ENCODE measurements at regions not wholly inside any gene's neighbourhood (a gene's known extent, or its start where the extent isn't known, plus 50 kb on each side); places are given as distances from the start of the nearest gene placed in this dataset.
"Not testable (repeated sequence)": the region's sequence is repeated elsewhere in the genome, so short reads cannot be mapped to it uniquely, and the experiment has no call there.

- no peak for DNase-seq (ENCODE audit: low spot score)
- intact Hi-C loops (cut with DNase I): no loop called here
These were observed 119.1 kb downstream of the TENT5A start for GRCh38 chr6:81633391-81633790.

GRCh38 chr6:81630719-81631118 is 121.8 kb downstream of the TENT5A start:
- DNase-seq (ENCODE audit: low spot score): no peak
- intact Hi-C loops (cut with DNase I): no loop called here

- intact Hi-C loops (cut with DNase I): no loop called here
- DNase-seq (ENCODE audit: low spot score): no peak
These were observed 127.3 kb downstream of the TENT5A start for GRCh38 chr6:81625216-81625615.

- no peak for DNase-seq (ENCODE audit: low spot score)
- intact Hi-C loops (cut with DNase I): no loop called here
These were observed 128.0 kb downstream of the TENT5A start for GRCh38 chr6:81624453-81624852.

- intact Hi-C loops (cut with DNase I): no loop called here
These were observed 129.2 kb downstream of the TENT5A start for GRCh38 chr6:81623106-81623759.

GRCh38 chr6:81621816-81622395 is 130.6 kb downstream of the TENT5A start:
- no peak for DNase-seq (ENCODE audit: low spot score)
- intact Hi-C loops (cut with DNase I): no loop called here

More at GRCh38 chr6:81623106-81623759, 129.2 kb downstream of the TENT5A start:
- no peak for DNase-seq (ENCODE audit: low spot score)

GRCh38 chr6:81614292-81614691 is 138.2 kb downstream of the TENT5A start:
- DNase-seq (ENCODE audit: low spot score): no peak
- intact Hi-C loops (cut with DNase I): no loop called here

- intact Hi-C loops (cut with DNase I): no loop called here
- DNase-seq (ENCODE audit: low spot score): no peak
These were observed 138.9 kb downstream of the TENT5A start for GRCh38 chr6:81613606-81614005.

- intact Hi-C loops (cut with DNase I): no loop called here
- no peak for DNase-seq (ENCODE audit: low spot score)
These were observed 140.3 kb downstream of the TENT5A start for GRCh38 chr6:81612136-81612535.

- intact Hi-C loops (cut with DNase I): no loop called here
- no peak for DNase-seq (ENCODE audit: low spot score)
These were observed 142.7 kb downstream of the TENT5A start for GRCh38 chr6:81609736-81610135.

GRCh38 chr6:81608776-81609175 is 143.7 kb downstream of the TENT5A start:
- intact Hi-C loops (cut with DNase I): no loop called here
- DNase-seq (ENCODE audit: low spot score): no peak

GRCh38 chr6:81606965-81607381 is 145.5 kb downstream of the TENT5A start:
- intact Hi-C loops (cut with DNase I): no loop called here
- DNase-seq (ENCODE audit: low spot score): no peak

- DNase-seq (ENCODE audit: low spot score): no peak
- intact Hi-C loops (cut with DNase I): no loop called here
These were observed 147.0 kb downstream of the TENT5A start for GRCh38 chr6:81605526-81605925.

GRCh38 chr6:81601918-81602317 is 150.6 kb downstream of the TENT5A start:
- intact Hi-C loops (cut with DNase I): no loop called here
- no peak for DNase-seq (ENCODE audit: low spot score)

GRCh38 chr6:81600488-81600887 is 152.0 kb downstream of the TENT5A start:
- intact Hi-C loops (cut with DNase I); DNase-seq (ENCODE audit: low spot score): not testable (repeated sequence)

GRCh38 chr6:81594501-81594900 is 158.0 kb downstream of the TENT5A start:
- intact Hi-C loops (cut with DNase I): no loop called here
- DNase-seq (ENCODE audit: low spot score): no peak

GRCh38 chr6:81590314-81590691 is 162.2 kb downstream of the TENT5A start:
- intact Hi-C loops (cut with DNase I): no loop called here
- no peak for DNase-seq (ENCODE audit: low spot score)

- DNase-seq (ENCODE audit: low spot score): no peak
- intact Hi-C loops (cut with DNase I): no loop called here
These were observed 162.8 kb downstream of the TENT5A start for GRCh38 chr6:81589465-81590313.

- intact Hi-C loops (cut with DNase I); DNase-seq (ENCODE audit: low spot score): not testable (repeated sequence)
These were observed 166.8 kb downstream of the TENT5A start for GRCh38 chr6:81585686-81586085.

- intact Hi-C loops (cut with DNase I); DNase-seq (ENCODE audit: low spot score): not testable (repeated sequence)
These were observed 168.3 kb downstream of the TENT5A start for GRCh38 chr6:81584156-81584555.
